HL-60 (cell line): ENCODE measurements at regions not wholly inside any gene's neighbourhood (a gene's known extent, or its start where the extent isn't known, plus 50 kb on each side); places are given as distances from the start of the nearest gene placed in this dataset.
"Not testable (repeated sequence)": the region's sequence is repeated elsewhere in the genome, so short reads cannot be mapped to it uniquely, and the experiment has no call there.

ENCODE experiments used
- CTCF ChIP-seq: IDR thresholded peaks from one replicate; pipeline ENCODE4 v1.5.1; 2011; ENCODE audit warnings: low read length, control low read depth, inconsistent platforms; ENCODE audit not compliant: insufficient read depth
- GABPA ChIP-seq: IDR thresholded peaks from 2 replicates; pipeline ENCODE4 v1.6.1; 2012; ENCODE audit warnings: low read depth
- POLR2AphosphoS5 ChIP-seq: IDR thresholded peaks from 2 replicates; pipeline ENCODE4 v1.6.1; 2012; ENCODE audit warnings: low read depth

DNA sequence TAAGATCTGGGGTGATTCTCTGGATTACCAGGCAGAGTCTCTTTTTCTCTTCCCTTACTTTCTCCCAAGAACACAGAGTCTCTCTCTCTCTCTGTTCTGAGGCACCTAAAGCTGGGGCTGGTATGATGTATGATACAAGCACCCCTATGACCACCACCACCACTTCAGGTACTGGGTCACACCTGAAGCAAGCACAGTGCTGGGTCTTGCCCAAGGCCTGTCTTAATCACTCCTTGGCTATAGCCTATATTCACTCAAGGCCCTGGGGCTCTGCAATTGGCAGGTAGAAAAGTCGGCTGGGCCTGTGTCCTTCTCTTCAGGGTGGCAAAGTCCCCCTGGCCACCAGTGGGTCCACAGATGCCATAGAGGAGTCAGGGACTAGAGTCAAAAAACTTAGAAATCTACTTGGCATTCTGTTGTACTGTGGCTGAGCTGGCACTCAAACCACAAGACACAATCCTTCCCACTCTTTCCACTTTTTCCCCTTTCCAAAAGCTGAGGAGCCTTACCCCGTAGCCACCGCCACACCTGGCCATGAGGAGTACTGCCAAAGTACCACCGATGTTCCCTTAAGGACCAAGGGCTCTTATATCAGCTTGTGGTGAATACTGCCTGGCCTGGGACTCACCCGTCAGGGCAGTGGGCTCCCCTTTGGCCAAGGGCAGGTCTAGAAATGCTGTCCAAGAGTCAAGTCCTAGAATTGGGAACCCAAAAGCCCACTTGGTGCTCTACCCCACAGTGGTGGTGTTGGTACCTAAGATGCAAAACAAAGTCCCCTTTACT lies 159.2 kb downstream of the POTEM start:
- TF ChIP-seq CTCF, POLR2AphosphoS5, GABPA: not testable (repeated sequence)
